Mammary epithelial cell (primary cell): ENCODE measurements at regions not wholly inside any gene's neighbourhood (a gene's known extent, or its start where the extent isn't known, plus 50 kb on each side); places are given as distances from the start of the nearest gene placed in this dataset.
"Not testable (repeated sequence)": the region's sequence is repeated elsewhere in the genome, so short reads cannot be mapped to it uniquely, and the experiment has no call there.

Source experiments
- EZH2 ChIP-seq: IDR thresholded peaks from 2 replicates; pipeline ENCODE4 v1.6.1; 2012; ENCODE audit warnings: low read length, inconsistent platforms, borderline replicate concordance
- TF ChIP-seq, protein P1 (sequence below), 2 donors: IDR thresholded peaks in 1 of 2; conservative IDR thresholded peaks in 1 of 2; 2 replicates each; pipeline ENCODE4 v1.5.1; 2011 to 2012; ENCODE audit warnings: inconsistent platforms in 2 of 2, low read length in 2 of 2, mild to moderate bottlenecking in 2 of 2, control low read depth in 1 of 2, low read depth in 1 of 2; ENCODE audit not compliant: insufficient read depth in 1 of 2; ENCODE audit errors: extremely low read depth in 1 of 2

DNA sequence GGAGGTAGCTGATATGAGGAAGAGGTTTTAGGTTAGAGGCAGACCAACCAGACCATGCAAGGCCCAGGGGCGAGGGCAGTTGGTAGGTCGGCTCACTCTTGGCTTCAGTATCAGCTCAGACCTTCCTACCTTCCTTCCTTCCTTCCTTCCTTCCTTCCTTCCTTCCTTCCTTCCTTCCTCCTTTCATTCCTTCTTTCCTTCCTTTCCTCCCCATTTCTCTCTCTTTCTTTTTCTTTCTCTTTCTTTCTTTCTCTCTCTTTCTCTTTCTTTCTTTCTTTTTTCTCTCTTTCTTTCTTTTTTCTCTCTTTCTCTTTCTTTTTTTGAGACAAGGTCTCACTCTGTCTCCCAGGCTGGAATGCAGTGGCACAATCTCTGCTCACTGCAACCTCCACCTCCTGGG, 89.1 kb downstream of the MAB21L3 start:
- TF ChIP-seq, protein P1, sequence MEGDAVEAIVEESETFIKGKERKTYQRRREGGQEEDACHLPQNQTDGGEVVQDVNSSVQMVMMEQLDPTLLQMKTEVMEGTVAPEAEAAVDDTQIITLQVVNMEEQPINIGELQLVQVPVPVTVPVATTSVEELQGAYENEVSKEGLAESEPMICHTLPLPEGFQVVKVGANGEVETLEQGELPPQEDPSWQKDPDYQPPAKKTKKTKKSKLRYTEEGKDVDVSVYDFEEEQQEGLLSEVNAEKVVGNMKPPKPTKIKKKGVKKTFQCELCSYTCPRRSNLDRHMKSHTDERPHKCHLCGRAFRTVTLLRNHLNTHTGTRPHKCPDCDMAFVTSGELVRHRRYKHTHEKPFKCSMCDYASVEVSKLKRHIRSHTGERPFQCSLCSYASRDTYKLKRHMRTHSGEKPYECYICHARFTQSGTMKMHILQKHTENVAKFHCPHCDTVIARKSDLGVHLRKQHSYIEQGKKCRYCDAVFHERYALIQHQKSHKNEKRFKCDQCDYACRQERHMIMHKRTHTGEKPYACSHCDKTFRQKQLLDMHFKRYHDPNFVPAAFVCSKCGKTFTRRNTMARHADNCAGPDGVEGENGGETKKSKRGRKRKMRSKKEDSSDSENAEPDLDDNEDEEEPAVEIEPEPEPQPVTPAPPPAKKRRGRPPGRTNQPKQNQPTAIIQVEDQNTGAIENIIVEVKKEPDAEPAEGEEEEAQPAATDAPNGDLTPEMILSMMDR (conservative IDR thresholded peaks at IDR 0.05 in 1 of 2, IDR thresholded peaks at IDR 0.05 in 1 of 2; ENCODE audit: extremely low read depth in 1 of 2, insufficient read depth in 1 of 2, low read depth in 1 of 2, low read length in 2 of 2), result not testable (repeated sequence)
- TF ChIP-seq EZH2, result not testable (repeated sequence)
